Activated CD4-positive, alpha-beta T cell treated with anti-CD3 and anti-CD28 coated beads, Interleukin-2, amount 10 ng/mL, durations not matched to agents 7 days and 5 days (primary cell): ENCODE measurements at regions not wholly inside any gene's neighbourhood (a gene's known extent, or its start where the extent isn't known, plus 50 kb on each side); places are given as distances from the start of the nearest gene placed in this dataset.

Experiments used
- CTCF ChIA-PET: fragments of 350-600 bp; sonication (Branson Sonifier 250); formaldehyde crosslinking; loops from one replicate; lab custom pipeline; 2021; ENCODE audit warnings: antibody characterized with exemption; lab: Charles Lee
- POLR2A ChIA-PET: fragments of 350-600 bp; sonication (Branson Sonifier 250); formaldehyde crosslinking; loops from one replicate; lab custom pipeline; 2021; ENCODE audit warnings: antibody characterized with exemption; lab: Charles Lee
- DNase-seq: peaks from one replicate; pipeline ENCODE4 v3.0.0-alpha.2; 2020
- H3K27ac Mint-ChIP-seq: one replicate; pipeline ENCODE4 v1.8.0; 2021; ENCODE audit warnings: mild to moderate bottlenecking, moderate library complexity, mixed read lengths
- H3K27me3 Mint-ChIP-seq: one replicate; pipeline ENCODE4 v1.8.0; 2021; ENCODE audit warnings: mixed read lengths
- H3K36me3 Mint-ChIP-seq: one replicate; pipeline ENCODE4 v1.8.0; 2021; ENCODE audit warnings: low read depth, mixed read lengths
- H3K4me1 Mint-ChIP-seq: one replicate; pipeline ENCODE4 v1.8.0; 2021; ENCODE audit warnings: mixed read lengths
- H3K4me3 Mint-ChIP-seq: one replicate; pipeline ENCODE4 v1.8.0; 2021; ENCODE audit warnings: mild to moderate bottlenecking, moderate library complexity, mixed read lengths
- H3K9me3 Mint-ChIP-seq: one replicate; pipeline ENCODE4 v1.8.0; 2021; ENCODE audit warnings: mixed read lengths

DNA sequence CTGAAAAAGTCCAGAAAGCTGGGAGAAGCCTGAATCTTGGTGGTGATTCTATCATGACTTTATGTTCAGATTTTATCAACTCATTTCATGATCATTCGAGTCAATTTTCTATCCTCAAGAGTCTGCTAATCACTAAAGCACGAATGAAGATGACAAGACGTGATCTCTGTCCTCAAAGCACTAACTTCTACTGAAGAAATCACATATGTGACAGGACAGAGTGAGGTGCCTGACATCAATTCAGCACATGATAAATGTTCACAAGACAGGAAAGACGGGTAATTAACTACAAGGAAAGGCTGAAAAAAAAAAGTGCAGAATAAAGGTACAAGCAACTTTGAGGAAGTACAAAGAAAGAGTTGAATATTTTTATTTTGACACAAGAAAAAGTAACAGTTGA is 487.1 kb downstream of the EFNB2 start:
- no peak for DNase-seq
- no peaks in the 10 kb centered on the region for H3K4me1 Mint-ChIP-seq
- no peak overlapping the region for H3K4me3 Mint-ChIP-seq
- ChIA-PET POLR2A (no interaction called here), CTCF (interaction anchor here (0.7 kb wide), 1 partner anchor 1889 kb away, joined by 3 read pairs; no protein-coding TSS in a partner anchor)
- no peaks in the 10 kb centered on the region for H3K27me3 Mint-ChIP-seq
- no peaks in the 10 kb centered on the region for H3K9me3 Mint-ChIP-seq
- H3K36me3 Mint-ChIP-seq, result no peaks in the 10 kb centered on the region
- no peak overlapping the region for H3K27ac Mint-ChIP-seq

DNA sequence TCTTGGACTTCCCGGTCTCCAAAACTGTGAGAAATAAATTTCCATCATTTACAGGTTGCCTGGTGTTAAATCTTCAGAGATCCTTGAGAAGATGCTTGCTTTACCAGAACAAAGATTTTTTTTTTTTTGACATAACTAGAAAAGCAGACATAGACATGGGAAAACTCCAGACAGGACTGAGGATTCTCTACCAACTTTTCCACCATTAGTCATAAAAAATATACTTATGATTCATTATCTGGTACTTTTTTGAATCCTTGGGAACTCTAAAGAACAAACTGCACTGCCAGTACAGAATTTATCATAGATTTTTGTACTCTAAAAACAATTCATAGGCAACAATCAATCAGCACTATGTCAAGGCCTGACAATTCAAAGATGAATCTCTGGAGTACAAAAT is 487.6 kb downstream of the EFNB2 start:
- Mint-ChIP-seq H3K4me1 (no peaks in the 10 kb centered on the region), H3K36me3 (no peaks in the 10 kb centered on the region), H3K4me3 (no peak overlapping the region), H3K9me3 (no peaks in the 10 kb centered on the region), H3K27ac (no peak overlapping the region), H3K27me3 (no peaks in the 10 kb centered on the region)
- DNase-seq, result no peak
- CTCF ChIA-PET, result no interaction called here
- POLR2A ChIA-PET, result no interaction called here

DNA sequence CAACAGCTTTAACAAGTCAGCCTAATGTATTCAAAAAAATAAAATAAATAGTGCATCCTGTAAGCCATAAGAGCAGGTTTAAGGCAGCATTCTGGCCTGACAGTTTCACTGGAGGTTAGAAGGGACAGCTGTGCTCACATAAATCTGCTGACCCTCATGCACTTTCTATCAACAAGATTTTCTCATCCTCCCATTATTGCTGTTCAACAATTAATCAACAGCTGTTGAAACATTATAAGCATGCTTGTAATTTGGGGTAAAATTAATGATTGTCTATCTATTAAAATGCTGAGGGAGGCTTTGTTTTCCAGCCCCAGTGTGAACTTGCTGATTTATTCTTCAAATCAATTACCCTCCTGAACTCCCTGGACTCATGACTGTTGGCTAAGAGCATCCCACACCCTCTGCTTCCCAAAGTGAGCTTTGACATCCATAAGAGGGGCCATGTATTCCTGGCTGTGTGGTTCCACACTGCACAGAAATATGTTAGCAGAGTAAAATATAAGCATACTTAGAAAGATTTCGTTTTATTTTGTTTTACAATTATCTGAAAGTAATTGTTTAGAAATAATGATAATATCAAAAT is 492.4 kb downstream of the EFNB2 start:
- H3K9me3 Mint-ChIP-seq, result no peaks in the 10 kb centered on the region
- no peaks in the 10 kb centered on the region for H3K27me3 Mint-ChIP-seq
- H3K36me3 Mint-ChIP-seq, result no peaks in the 10 kb centered on the region
- CTCF ChIA-PET, result no interaction called here
- H3K4me1 Mint-ChIP-seq, result no peaks in the 10 kb centered on the region
- DNase-seq, result no peak
- H3K4me3 Mint-ChIP-seq, result no peak overlapping the region
- no peak overlapping the region for H3K27ac Mint-ChIP-seq
- POLR2A ChIA-PET, result no interaction called here

DNA sequence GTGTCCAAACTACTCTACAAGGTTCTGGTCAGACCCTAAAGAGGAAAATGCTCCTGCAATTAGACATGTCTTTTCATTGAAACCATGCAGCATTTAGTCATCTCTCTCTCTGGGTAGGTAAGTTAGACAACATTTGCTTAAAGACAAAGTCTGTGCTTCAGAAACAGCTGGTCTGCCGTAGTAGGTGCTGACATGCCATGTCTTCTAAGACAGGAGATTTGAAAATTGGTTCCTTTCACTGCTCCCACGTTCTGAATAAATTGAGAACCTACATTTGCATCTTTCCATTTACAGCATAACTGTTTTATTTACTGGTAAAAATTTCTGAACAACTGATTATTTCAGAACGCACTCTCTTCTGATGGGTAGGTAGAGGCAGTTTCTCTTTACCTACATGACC is 494.0 kb downstream of the EFNB2 start:
- H3K4me3 Mint-ChIP-seq, result no peak overlapping the region
- no peak for DNase-seq
- no peaks in the 10 kb centered on the region for H3K36me3 Mint-ChIP-seq
- H3K27me3 Mint-ChIP-seq, result no peaks in the 10 kb centered on the region
- CTCF ChIA-PET, result no interaction called here
- no peaks in the 10 kb centered on the region for H3K9me3 Mint-ChIP-seq
- H3K4me1 Mint-ChIP-seq, result no peaks in the 10 kb centered on the region
- POLR2A ChIA-PET, result no interaction called here
- H3K27ac Mint-ChIP-seq, result no peak overlapping the region

DNA sequence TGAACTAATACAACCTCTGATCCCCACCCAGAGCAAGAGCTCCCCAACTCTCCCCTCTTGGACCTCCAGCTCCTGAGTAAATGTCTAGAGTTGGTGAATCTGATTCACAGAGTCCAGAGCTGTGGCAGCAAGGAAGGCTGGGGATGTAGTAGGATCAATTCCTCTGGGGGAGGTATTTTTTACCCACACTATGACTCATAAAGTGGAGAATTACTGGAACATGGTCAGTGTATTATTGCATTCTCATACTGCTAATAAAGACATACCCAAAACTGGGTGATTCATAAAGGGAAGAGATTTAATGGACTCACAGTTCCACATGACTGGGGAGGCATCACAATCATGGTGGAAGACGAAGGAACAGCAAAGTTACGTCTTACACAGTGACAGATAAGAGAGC is 496.7 kb downstream of the EFNB2 start:
- Mint-ChIP-seq H3K4me1 (no peaks in the 10 kb centered on the region), H3K9me3 (no peaks in the 10 kb centered on the region), H3K27me3 (no peaks in the 10 kb centered on the region), H3K4me3 (no peak overlapping the region), H3K27ac (no peak overlapping the region), H3K36me3 (no peaks in the 10 kb centered on the region)
- DNase-seq, result no peak
- POLR2A ChIA-PET, result no interaction called here
- CTCF ChIA-PET, result interaction anchor here (1.1 kb wide), 1 partner anchor 21 kb away, joined by 4 read pairs; no protein-coding TSS in a partner anchor

DNA sequence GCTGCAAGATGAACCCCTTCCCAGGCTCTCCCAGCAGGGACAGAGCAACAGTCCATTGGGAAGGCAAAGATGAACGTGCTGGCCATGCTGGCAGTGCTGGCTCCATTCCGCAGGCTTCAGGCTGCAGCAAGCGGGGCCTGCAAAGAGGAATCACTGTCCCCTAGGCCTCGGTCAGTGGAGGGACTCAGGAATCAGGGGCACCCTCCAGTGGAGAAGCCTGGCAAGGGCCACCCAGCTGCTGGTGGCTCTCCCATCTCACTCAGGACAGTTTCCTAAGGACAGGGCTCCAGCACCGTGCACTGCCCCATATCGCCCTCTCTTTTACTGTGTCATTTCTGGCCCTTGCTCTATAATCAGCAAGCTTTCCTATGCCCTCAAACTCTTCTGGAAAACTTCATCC is 498.6 kb downstream of the EFNB2 start:
- H3K4me1 Mint-ChIP-seq, result no peaks in the 10 kb centered on the region
- POLR2A ChIA-PET, result no interaction called here

DNA sequence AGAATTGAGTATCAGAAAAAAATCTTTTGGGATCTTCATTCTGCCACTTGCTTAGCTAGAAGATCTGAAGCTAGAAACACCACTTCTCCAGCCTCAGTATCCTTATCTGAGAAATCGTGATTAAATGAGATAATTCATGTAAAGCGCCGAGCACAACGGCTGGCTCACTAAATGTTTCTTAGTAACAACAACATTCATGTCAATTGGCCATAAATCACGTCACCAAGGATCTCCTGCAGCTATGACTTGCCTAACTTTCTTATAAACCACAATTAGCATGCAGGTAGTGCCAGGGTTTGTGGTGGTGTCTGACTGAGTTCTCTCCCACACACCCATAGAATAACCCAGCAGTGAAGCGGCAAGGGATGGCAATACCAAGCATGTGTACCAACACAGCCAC is 501.3 kb downstream of the EFNB2 start:
- Mint-ChIP-seq H3K4me1 (no peaks in the 10 kb centered on the region), H3K9me3 (no peaks in the 10 kb centered on the region), H3K36me3 (no peaks in the 10 kb centered on the region), H3K27me3 (no peaks in the 10 kb centered on the region), H3K4me3 (no peak overlapping the region), H3K27ac (no peak overlapping the region)
- POLR2A ChIA-PET, result no interaction called here
- no peak for DNase-seq
- CTCF ChIA-PET, result no interaction called here

More for the DNA sequence above, 498.6 kb downstream of the EFNB2 start:
- DNase-seq, result no peak
- no peaks in the 10 kb centered on the region for H3K36me3 Mint-ChIP-seq
- no peaks in the 10 kb centered on the region for H3K9me3 Mint-ChIP-seq
- H3K4me3 Mint-ChIP-seq, result no peak overlapping the region
- no peaks in the 10 kb centered on the region for H3K27me3 Mint-ChIP-seq
- CTCF ChIA-PET, result no interaction called here
- no peak overlapping the region for H3K27ac Mint-ChIP-seq

DNA sequence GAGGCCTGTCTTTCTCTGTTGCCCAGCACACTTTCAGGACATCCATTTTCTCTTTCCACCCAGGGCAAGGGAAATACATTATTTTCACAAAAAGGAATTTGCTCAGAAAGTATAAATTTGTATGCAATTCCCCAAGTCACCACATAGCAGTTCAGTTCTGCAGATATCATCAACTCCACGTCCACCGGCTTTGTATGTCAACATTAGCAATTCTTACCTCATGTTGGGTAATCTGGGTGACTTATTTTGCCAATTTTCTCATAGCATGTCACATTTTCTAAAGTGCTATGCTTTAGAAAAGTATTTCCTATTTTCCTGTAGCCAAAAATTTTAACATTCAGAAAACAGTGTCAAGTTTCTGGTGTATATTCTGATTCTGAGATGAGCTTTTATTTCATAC is 501.8 kb downstream of the EFNB2 start:
- H3K27ac Mint-ChIP-seq, result no peak overlapping the region
- no peaks in the 10 kb centered on the region for H3K4me1 Mint-ChIP-seq
- H3K4me3 Mint-ChIP-seq, result no peak overlapping the region
- DNase-seq, result no peak
- no peaks in the 10 kb centered on the region for H3K9me3 Mint-ChIP-seq
- ChIA-PET POLR2A (interaction anchor here (0.7 kb wide), 1 partner anchor 413 kb away, joined by 3 read pairs; no protein-coding TSS in a partner anchor), CTCF (interaction anchor here (0.5 kb wide), 1 partner anchor 165 kb away, joined by 4 read pairs; no protein-coding TSS in a partner anchor)
- no peaks in the 10 kb centered on the region for H3K36me3 Mint-ChIP-seq
- H3K27me3 Mint-ChIP-seq, result no peaks in the 10 kb centered on the region

DNA sequence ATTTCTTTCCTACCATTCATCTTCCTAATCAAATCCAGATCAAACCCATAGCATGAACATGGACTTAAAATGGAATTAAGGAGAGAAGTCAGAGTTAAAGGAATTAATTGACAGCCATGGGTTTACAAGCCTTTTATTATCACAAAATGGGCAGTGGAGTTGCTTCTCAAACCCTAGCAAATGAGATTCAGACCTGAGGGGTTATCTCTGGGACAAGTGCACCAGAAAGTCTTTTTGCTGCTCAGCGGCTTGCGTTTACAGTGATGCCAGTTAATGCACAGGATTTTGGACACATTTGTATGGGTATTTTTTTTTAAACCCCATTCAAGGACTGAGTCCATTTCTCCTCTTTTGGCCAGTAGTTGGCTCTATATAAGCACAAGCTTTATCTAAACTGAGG is 503.0 kb downstream of the EFNB2 start:
- ChIA-PET CTCF (no interaction called here), POLR2A (no interaction called here)
- H3K4me3 Mint-ChIP-seq, result no peak overlapping the region
- H3K36me3 Mint-ChIP-seq, result no peaks in the 10 kb centered on the region
- no peaks in the 10 kb centered on the region for H3K4me1 Mint-ChIP-seq
- H3K27ac Mint-ChIP-seq, result no peak overlapping the region
- no peak for DNase-seq
- no peaks in the 10 kb centered on the region for H3K9me3 Mint-ChIP-seq
- no peaks in the 10 kb centered on the region for H3K27me3 Mint-ChIP-seq

DNA sequence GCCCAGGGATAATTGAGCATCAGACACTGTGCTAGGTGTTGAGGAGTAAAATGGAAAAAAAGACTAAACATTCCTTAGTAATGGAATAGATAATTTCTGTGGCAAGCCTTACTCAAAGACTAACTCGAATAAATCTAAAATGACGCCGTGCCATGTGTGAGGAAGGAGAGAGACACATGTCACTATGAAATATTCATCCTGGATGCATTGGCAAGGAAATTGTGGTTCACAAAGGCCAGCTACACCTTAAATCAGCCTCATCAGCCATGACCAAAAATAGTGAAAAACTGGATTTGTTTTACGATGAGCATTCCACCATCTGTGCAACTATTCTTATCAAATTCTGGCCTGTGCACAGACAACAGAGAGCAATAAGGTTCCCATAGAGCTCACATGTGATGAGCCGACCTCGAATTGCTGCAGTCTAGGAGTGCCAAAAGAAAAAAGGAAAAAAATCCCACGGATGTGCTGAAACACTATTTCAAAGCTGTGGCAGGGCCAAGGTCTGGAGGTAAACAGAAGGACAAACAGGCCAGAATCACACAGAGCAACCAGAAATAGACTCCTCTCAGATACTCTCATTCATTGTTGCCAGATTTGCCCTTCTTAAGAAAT is 505.7 kb downstream of the EFNB2 start:
- ChIA-PET CTCF (no interaction called here), POLR2A (no interaction called here)
- no peaks in the 10 kb centered on the region for H3K4me1 Mint-ChIP-seq
- no peak overlapping the region for H3K4me3 Mint-ChIP-seq
- no peaks in the 10 kb centered on the region for H3K36me3 Mint-ChIP-seq
- H3K27me3 Mint-ChIP-seq, result no peaks in the 10 kb centered on the region
- no peak for DNase-seq
- no peak overlapping the region for H3K27ac Mint-ChIP-seq
- H3K9me3 Mint-ChIP-seq, result no peaks in the 10 kb centered on the region

DNA sequence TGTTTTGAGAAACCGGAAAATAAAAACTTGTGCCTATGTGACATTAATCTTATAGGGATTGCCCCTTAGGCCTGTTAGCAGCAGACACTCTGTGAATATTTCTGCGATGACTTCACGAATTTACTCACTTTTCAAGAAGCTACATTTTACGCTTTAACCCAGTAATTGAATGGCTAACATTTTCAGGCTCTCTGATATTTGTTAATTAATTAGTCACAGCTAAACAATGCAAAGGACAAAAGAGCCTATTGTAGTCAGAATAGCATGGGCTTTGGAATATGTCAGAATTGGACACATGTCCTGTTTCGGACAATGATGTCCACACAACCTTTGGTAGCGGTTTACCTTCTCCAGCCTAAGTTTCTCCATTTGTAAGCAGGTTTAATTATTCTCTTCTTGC is 506.6 kb downstream of the EFNB2 start:
- CTCF ChIA-PET, result no interaction called here

DNA sequence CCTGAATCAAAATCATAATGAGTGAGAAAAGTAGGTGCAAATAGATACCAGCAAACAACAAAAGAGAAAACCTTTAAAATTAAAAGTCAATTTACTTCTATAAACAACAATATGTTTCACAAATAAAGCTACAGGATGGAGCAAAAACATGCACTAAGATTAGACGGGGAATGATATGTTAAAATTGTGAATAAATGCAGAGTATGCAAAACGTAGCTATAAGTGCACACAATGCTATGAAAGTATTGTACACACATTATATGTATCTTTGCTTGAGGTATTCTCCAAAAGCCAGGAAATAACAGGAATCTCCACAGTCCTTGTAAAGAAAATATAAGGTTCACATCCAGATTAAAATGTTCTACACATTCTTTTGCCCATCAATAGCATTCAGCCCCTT is 523.9 kb downstream of the EFNB2 start:
- H3K36me3 Mint-ChIP-seq, result no peaks in the 10 kb centered on the region
- H3K4me3 Mint-ChIP-seq, result no peak overlapping the region
- no peaks in the 10 kb centered on the region for H3K9me3 Mint-ChIP-seq
- no peaks in the 10 kb centered on the region for H3K27me3 Mint-ChIP-seq
- no peaks in the 10 kb centered on the region for H3K4me1 Mint-ChIP-seq
- H3K27ac Mint-ChIP-seq, result no peak overlapping the region
- ChIA-PET CTCF (no interaction called here), POLR2A (no interaction called here)
- no peak for DNase-seq

More for the DNA sequence above, 506.6 kb downstream of the EFNB2 start:
- POLR2A ChIA-PET, result no interaction called here
- H3K27ac Mint-ChIP-seq, result no peak overlapping the region
- H3K4me1 Mint-ChIP-seq, result no peaks in the 10 kb centered on the region
- no peaks in the 10 kb centered on the region for H3K36me3 Mint-ChIP-seq
- DNase-seq, result no peak
- no peaks in the 10 kb centered on the region for H3K9me3 Mint-ChIP-seq
- H3K4me3 Mint-ChIP-seq, result no peak overlapping the region
- no peaks in the 10 kb centered on the region for H3K27me3 Mint-ChIP-seq

DNA sequence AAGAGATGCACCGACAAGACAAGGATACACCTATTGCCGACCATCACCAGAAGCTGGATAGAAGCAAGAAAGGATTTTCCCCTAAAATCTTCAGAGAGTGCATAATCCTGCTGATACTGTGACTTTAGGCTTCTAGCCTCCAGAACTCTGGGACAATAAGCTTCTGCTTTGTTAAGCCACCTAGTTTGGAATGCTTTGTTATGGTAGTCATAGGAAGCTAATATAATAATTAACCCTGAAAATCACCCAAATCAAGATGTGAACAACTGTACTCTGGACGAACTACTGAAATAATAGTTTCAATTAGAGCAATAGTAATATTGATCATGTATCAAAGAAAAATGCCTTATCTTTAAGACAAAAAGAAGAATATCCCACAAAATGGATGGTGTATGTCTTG is 524.6 kb downstream of the EFNB2 start:
- DNase-seq, result no peak
- Mint-ChIP-seq H3K27me3 (no peaks in the 10 kb centered on the region), H3K27ac (no peak overlapping the region), H3K4me1 (no peaks in the 10 kb centered on the region), H3K36me3 (no peaks in the 10 kb centered on the region), H3K4me3 (no peak overlapping the region), H3K9me3 (no peaks in the 10 kb centered on the region)
- ChIA-PET POLR2A (no interaction called here), CTCF (no interaction called here)

DNA sequence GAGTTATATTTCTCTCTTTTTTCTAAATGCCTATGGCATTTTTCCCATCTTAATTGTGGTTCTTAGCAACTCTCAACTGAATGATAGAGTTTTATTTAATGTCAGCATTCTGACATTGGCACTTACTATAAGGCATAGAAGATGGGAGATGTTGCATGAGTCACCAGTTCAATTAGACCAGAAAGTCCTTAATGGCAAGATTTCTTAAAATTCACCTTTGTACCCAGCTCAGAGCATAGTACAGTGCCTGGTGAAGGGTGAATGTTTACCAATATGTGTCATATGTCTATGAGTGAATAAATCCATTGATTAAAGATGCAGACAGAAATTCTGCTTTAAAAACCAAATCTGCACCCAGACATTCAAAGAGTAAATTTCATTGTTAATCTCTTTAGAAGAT is 526.9 kb downstream of the EFNB2 start:
- Mint-ChIP-seq H3K27ac (no peak overlapping the region), H3K27me3 (no peaks in the 10 kb centered on the region), H3K4me3 (no peak overlapping the region), H3K4me1 (no peaks in the 10 kb centered on the region), H3K9me3 (no peaks in the 10 kb centered on the region), H3K36me3 (no peaks in the 10 kb centered on the region)
- ChIA-PET CTCF (no interaction called here), POLR2A (no interaction called here)
- no peak for DNase-seq
